ENCODE measurements at regions not wholly inside any gene's neighbourhood (a gene's known extent, or its start where the extent isn't known, plus 50 kb on each side); places are given as distances from the start of the nearest gene placed in this dataset.

DNA sequence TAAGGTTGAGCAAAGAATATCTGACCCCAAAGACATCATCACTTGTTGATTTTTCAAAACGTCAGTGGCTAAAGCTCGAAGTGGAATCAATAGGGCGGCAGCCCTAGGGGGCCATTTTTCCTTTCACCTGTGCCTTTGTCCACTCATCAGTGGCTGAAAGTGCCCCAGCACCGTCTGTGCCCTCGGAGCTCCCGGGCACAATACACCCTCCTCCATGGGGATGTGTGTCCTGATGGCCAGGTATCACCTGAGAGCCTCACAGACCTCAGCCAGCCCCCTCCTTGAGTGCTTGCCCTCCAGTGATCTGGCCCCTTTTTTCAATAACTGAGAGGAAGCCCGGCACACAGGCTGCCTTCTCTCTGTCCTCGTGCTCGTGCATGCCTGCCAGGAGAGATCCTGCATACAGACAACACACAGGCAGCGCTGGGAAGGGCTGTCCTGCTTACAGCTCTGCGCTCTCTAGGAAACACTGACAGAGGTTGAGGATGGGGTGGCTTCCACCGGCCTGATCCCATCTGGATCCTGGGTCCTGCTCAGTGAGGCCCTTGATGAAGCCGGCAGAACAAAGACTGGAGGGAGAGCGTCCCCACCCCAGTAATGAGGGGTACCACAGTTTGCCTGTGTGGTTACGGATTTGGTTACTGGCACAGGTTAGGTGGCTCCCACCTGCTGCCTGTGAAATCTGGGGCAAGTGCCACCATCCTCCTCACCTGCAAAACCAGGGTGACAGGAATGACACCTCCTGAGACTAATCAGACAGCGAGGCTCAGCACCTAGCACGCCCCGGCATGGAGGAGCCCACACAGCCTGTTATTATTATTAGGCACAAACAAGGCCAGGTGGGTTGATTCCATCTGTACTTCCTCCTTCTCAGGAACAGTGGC is 197.5 kb upstream of the RAB6C start:
- Histone ChIP-seq H3K4me3 (no peak overlapping the region), H3K36me3 (no peaks in the 10 kb centered on the region), H3K4me1 (no peaks in the 10 kb centered on the region), H3K27me3 (no peaks in the 10 kb centered on the region), H3K9me3 (no peaks in the 10 kb centered on the region), H3K27ac (no peak overlapping the region)
- no peak for TF ChIP-seq CTCF (IDR thresholded peaks at IDR 0.05)
- intact Hi-C loops (cut with DNase I), result no loop called here
- no peak for DNase-seq (ENCODE audit: low spot score in 2 of 2)

- H3K4me1 ChIP-seq, result no peaks in the 10 kb centered on the region
- no peak for DNase-seq (ENCODE audit: low spot score in 2 of 2)
- H3K27ac ChIP-seq, result no peak overlapping the region
- H3K9me3 ChIP-seq, result no peaks in the 10 kb centered on the region
- H3K36me3 ChIP-seq, result no peaks in the 10 kb centered on the region
- H3K27me3 ChIP-seq, result no peaks in the 10 kb centered on the region
- intact Hi-C loops (cut with DNase I), result no loop called here
- TF ChIP-seq CTCF (IDR thresholded peaks at IDR 0.05), result no peak
- H3K4me3 ChIP-seq, result no peak overlapping the region
These were observed 196.9 kb upstream of the RAB6C start for GRCh38 chr2:129782633-129782990.

GRCh38 chr2:129784486-129784885 is 195.0 kb upstream of the RAB6C start:
- TF ChIP-seq CTCF (IDR thresholded peaks at IDR 0.05), result no peak

DNA sequence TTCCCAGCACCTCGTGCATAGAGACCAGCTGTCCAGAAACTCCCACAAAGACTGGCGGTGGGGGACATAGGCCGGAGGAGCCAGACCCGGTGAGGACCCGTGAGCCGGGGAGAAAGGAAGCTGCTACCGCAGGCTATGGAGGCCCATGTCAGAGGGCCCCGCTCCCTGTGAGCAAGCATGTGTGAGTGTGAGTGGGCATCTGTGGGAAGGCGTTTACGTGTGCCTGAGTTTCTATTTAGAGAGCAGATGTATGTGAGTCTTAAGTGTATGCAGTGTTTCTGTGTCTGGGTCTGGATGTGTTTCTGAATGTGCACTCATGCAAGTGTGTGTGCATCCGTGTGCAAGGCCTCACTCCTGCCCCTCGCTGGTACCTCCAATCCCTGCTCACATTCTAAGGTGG is 187.8 kb upstream of the RAB6C start:
- no peak overlapping the region for H3K27ac ChIP-seq
- no peak overlapping the region for H3K4me3 ChIP-seq
- DNase-seq (ENCODE audit: low spot score in 2 of 2), result no peak
- intact Hi-C loops (cut with DNase I), result no loop called here
- no peaks in the 10 kb centered on the region for H3K9me3 ChIP-seq
- no peaks in the 10 kb centered on the region for H3K27me3 ChIP-seq
- TF ChIP-seq CTCF (IDR thresholded peaks at IDR 0.05), result no peak
- no peaks in the 10 kb centered on the region for H3K4me1 ChIP-seq
- H3K36me3 ChIP-seq, result no peaks in the 10 kb centered on the region

More at GRCh38 chr2:129784486-129784885, 195.0 kb upstream of the RAB6C start:
- no peaks in the 10 kb centered on the region for H3K4me1 ChIP-seq
- no peak overlapping the region for H3K4me3 ChIP-seq
- DNase-seq (ENCODE audit: low spot score in 2 of 2), result no peak
- H3K36me3 ChIP-seq, result no peaks in the 10 kb centered on the region
- H3K9me3 ChIP-seq, result no peaks in the 10 kb centered on the region
- no peak overlapping the region for H3K27ac ChIP-seq
- H3K27me3 ChIP-seq, result no peaks in the 10 kb centered on the region
- intact Hi-C loops (cut with DNase I), result no loop called here

DNA sequence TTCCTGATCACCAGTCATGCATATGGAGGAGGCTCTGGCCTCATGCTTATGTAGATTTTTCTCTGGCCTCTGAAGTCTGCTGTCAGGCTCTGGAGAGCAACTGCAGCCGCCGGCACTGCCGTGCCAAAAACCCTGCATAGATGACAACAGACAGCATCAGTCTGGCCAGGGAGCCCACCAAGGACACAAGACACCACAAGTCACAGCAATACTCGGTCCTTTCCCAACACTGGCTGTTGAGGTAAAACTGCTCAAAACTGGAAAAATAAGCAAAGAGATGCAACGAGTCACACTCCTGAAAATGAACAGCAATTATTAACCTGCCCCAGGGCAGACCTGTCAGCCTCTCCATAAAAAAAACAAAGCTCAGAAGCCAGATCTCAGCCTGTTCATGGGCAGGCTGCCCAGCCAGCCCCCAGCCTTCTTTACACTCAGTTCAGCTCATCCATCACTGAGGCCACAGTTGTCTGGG is 186.0 kb upstream of the RAB6C start:
- Histone ChIP-seq H3K9me3 (no peaks in the 10 kb centered on the region), H3K4me1 (no peaks in the 10 kb centered on the region), H3K4me3 (no peak overlapping the region), H3K27ac (no peak overlapping the region), H3K36me3 (no peaks in the 10 kb centered on the region), H3K27me3 (no peaks in the 10 kb centered on the region)
- intact Hi-C loops (cut with DNase I), result no loop called here
- no peak for DNase-seq (ENCODE audit: low spot score in 2 of 2)
- TF ChIP-seq CTCF (IDR thresholded peaks at IDR 0.05), result no peak
